ENCODE measurements at regions not wholly inside any gene's neighbourhood (a gene's known extent, or its start where the extent isn't known, plus 50 kb on each side); places are given as distances from the start of the nearest gene placed in this dataset.

- TF ChIP-seq CTCF (IDR thresholded peaks at IDR 0.05): no peak
- no peak for TF ChIP-seq POLR2A (IDR thresholded peaks at IDR 0.05)
These were observed 520.6 kb downstream of the TNS1 start for GRCh38 chr2:217482056-217482710.

Measured in testis (tissue), 2 donors.